Fibroblast of skin of right quadriceps (primary cell): ENCODE measurements at regions not wholly inside any gene's neighbourhood (a gene's known extent, or its start where the extent isn't known, plus 50 kb on each side); places are given as distances from the start of the nearest gene placed in this dataset.

Experiments
- DNase-seq: peaks from one replicate; pipeline ENCODE4 v3.0.0-alpha.2; 2013

GRCh38 chr3:117322866-117323265, 613.3 kb downstream of the TUSC7 start:
- DNase-seq = peak; percentile 8

GRCh38 chr3:117346901-117347300, 637.3 kb downstream of the TUSC7 start:
- no peak for DNase-seq

DNA sequence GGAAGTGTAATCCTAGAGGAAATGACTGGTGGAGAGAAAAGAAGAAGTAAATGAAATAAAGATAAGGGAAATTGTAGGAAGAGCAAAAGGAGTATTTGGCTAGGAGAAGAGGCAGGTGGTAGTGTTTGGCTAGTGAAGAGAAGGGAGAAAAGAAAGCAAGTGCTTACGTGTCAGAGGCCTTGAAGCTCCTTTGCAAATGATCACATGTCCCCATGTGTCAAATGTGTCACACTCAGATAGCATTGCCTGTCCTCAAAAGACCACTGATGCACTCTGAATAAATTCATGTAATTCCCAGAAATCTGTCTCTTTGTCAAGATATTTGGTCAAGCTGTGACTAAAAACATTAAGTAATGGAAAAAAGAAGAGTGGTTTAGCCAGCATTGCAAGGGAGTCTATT, 639.3 kb downstream of the TUSC7 start:
- no peak for DNase-seq

DNA sequence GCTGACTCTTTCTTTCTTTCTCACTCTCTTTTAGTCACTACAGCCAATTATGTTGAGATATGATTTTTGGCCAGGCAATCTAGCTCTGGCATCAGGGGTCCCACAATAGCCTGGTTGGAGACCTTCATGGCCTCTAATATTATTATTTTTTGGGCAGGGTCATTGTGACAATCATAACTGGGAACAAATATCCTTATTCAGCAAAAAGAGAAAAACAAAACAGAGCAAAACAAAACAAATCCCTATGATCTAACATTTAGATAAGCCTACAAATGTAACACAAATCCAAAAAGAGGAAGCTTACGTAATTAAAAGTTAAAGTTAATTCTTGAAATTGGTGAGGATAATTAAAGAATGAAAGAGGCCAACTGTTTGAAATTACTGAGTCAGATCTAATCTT, 640.0 kb downstream of the TUSC7 start:
- no peak for DNase-seq

DNA sequence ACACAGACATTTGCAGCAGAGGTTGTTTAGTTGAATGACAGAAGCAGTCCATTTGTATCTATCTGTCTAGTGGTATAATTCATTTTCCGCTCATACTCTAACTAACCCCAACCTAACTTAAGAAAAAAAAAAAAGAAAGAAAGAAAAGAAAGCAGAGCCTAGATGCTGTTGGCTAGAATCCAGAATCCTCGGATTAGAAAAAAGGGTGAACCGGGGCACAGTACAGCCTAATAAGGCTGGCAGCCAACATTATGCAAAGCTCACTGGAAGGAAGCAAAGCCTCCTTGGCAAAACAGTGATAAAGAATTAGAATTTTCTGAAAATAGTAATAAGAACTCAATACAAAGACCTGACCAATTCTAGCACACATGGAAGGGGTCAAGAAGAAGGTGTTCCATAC, 640.8 kb downstream of the TUSC7 start:
- DNase-seq = no peak

DNA sequence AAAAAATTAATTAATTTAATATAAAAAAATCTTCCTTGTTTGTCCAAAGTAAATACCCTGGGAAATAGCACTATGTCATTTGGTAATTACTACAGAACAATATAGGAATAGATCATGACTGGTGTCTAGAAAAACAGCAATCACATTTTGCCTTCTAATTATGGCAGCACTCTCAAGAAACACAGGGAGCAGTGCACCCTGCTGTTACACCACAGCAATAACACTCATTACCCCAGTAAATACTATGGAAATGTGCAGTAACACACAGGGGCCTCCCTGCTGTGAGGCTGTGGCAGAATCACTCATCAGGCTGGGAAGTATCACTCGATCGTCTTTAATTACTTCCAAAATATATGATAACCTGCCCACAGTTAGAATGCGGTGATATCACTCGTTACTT, 646.0 kb downstream of the TUSC7 start:
- DNase-seq = peak; percentile 18

- DNase-seq = no peak
Measured at GRCh38 chr3:117356091-117356705, 646.6 kb downstream of the TUSC7 start.

GRCh38 chr3:117358717-117359314, 649.2 kb downstream of the TUSC7 start:
- no peak for DNase-seq

GRCh38 chr3:117366574-117366973, 657.0 kb downstream of the TUSC7 start:
- no peak for DNase-seq

DNA sequence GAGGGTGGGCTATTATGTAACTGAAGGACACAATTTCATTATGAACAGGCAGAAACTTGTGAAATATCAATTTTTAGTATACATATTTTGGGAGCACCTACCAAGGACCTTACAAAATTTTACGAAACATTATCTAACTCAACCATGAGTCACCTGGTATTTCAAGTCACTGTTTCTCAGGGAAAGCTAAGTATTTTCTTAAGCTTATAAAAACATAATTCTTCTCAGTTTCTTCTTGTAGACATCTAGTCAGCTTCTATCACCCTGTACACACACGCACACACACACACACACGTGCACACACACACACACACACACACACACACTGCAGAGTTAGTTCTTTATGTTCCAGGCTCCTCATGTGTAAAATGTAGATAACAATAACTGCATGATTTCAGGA, 658.3 kb downstream of the TUSC7 start:
- no peak for DNase-seq

DNA sequence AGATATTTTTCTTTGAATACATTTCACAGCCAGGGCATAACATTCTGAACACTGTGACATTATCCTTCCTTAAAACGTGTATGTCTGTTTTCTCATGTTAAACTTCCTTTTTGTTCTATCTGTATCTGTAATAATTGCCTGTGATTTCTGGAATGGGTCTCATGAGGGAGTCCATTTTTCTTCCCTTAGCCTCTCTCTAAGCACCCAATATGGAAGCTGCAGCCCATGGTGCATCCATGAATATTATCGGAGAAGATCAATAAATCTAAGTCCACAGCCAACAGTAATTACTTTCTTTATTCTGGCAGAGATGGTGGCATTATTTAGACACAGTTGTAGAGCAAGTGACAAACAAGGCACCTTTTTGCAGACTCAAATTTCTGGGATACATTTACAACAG, 671.1 kb downstream of the TUSC7 start:
- no peak for DNase-seq

DNA sequence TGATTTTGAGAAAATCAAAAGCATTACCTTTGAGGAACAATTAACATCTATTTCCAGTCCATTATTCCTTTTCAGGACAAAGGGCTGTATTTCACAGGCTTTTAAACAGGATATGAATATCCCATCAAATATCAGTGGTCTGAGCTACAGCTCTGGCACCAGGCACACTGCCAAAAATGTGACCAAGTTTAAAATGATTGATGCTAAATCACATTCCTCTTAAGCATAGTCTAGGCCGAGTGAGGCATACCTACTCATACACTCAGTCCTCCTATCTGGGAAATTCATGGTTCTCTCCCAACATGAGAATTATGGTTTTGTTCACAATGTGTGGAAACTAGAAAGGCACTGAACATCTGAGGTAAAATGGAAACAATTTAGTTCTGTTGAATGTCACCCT, 683.5 kb downstream of the TUSC7 start:
- DNase-seq = peak; percentile 19

DNA sequence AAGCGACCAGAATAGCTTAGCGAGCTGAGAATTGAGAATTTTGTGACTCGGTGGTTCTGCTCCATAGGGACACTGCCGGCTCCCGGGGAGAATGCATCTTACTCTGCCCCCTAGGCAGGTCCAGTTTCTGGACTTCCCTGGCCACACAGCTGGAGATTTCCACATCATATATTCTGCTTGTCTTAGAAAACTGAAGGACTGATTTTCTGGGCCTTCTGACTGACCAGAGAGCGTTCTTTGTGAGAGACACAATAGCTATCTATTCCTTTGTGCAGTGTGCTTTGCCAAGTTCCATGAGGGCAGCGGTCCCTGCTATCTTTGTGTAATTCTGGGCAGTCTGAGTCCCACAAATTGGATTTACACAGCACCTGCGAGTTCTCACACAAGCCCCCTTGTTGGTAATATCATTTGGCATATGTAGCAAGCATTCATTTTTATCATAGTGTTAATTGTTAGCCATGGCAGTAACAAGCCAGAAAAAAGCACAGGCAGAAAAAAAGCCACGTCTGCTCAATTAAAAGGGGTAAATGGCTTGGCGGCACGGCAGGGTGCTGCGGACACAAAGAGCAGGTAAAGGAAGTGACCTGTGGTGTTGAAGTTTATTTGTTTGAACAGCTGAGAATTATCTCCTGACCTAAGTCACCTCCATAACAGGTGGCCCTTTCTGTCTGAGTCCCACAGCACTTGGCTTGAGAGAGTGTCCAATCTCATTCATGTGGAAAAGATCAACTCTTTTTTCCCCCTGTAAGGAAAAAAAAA, 688.7 kb downstream of the TUSC7 start:
- no peak for DNase-seq

DNA sequence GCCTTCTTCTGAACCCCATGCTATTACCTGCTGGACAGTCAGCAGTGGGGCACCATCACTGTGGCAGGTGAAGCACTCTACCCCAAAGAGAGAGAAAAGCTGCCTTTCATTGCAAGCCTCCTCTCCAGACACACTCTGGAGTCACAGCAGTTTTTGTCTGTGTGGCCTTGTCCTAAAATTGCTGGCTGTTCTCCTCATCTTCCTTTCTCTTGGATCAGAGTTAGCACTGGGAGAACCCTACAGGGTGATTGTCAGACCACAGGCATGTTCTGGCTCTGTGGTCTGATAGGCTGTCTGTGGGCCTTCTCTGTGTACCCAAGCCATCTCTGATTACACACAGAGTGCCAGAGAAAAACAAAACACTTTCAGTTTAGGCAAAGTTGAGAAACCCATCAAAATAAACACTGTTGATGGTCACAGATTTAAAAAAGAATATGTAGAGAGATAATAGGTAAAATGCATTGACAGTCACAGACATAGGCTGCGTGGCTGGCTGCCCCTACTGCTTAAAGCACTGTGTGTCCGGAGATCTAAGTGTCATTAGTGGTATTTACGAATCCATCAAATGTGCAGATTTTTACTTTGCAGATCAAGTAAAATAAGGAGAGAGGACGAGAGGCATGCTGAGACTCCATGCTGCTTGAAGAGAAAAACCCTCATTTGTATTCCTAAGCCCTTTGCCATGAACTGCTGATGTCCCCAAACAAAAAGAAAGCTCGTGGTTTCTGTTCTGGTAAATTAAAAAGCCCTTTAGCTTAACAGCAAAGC, 689.9 kb downstream of the TUSC7 start:
- peak; percentile 56 for DNase-seq

- DNase-seq = no peak
Measured at GRCh38 chr3:117400303-117400702, 690.7 kb downstream of the TUSC7 start.

GRCh38 chr3:117404141-117404540, 694.6 kb downstream of the TUSC7 start:
- DNase-seq = no peak

- DNase-seq = no peak
Measured at GRCh38 chr3:117404730-117405129, 695.2 kb downstream of the TUSC7 start.

DNA sequence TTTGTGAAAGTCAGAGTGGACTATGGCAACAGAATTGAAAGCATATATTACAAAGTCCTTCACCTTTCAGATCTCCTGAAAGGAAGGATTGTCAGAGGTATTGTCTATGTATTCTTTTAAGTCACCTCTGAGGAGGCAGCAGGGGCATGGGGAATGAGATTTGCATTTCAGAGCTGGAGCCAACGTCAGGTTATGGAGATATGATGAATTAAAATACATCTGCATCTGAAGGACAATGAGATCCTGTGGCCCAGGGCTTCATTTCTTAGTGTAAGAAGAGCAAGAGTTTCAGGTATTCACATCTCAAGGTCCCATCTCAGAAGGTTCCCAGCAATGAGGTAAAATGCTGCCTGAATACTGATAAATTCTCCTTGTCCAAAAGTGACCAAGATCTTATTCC, 695.8 kb downstream of the TUSC7 start:
- no peak for DNase-seq

DNA sequence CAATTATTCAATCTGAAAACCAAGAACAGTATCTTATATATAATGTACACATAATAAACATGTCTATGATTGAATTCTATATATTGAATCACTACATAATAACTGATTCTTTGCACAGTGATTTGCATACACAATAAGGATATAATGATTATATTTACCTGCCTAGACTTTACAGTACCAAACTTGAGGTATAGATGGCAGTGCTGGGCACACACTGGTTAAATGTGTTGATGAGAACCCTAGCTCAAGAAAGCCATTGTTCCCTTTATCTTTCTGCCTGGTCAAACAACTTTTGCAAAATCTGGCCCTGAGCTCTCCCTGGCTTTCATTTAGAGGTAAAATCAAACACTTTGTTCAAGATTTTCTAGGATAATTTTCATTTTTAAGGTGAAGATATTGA, 697.7 kb downstream of the TUSC7 start:
- peak; percentile 21 for DNase-seq

GRCh38 chr3:117408811-117409210, 699.2 kb downstream of the TUSC7 start:
- peak; percentile 51 for DNase-seq

DNA sequence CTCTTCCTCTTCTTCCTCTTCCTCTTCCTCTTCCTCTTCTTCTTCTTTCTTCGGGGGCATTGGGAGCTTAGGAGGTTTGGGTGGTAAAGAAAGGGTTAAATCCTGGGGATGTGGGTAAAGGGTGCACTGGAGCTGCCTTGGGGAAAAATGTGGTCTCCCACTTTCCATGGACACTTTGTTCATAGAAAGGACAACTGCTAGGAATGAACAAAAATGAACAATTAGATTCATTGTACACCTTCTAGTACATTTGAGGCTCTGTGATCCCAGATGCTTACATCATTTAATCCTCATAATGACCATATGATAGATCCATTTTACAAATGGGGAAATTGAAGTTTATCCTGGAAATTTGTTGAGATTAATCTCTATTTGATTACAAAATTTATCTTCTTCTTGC, 699.7 kb downstream of the TUSC7 start:
- no peak for DNase-seq

- peak; percentile 22 for DNase-seq
Measured at GRCh38 chr3:117409701-117410459, 700.3 kb downstream of the TUSC7 start.

- DNase-seq = no peak
Measured at GRCh38 chr3:117411971-117412370, 702.4 kb downstream of the TUSC7 start.
